Endometrial microvascular endothelial cells (primary cell): ENCODE measurements at regions not wholly inside any gene's neighbourhood (a gene's known extent, or its start where the extent isn't known, plus 50 kb on each side); places are given as distances from the start of the nearest gene placed in this dataset.

ENCODE experiments used
- in situ Hi-C: cut with HindIII; loops from 2 replicates; pipeline ENCODE4 v1.10.0; 2017; ENCODE audit warnings: low sequenced_read_pairs, low pct_unique_long_range_greater_than_20kb; ENCODE audit errors: inconsistent ontology term

- in situ Hi-C loops = no loop called here
Measured at GRCh38 chr2:105654474-105655004, 90.2 kb upstream of the NCK2 start.

- in situ Hi-C loops = no loop called here
Measured at GRCh38 chr2:105653302-105653701, 91.4 kb upstream of the NCK2 start.

GRCh38 chr2:105652014-105652796 is 92.5 kb upstream of the NCK2 start:
- in situ Hi-C loops = no loop called here

GRCh38 chr2:105649534-105649933 is 95.2 kb upstream of the NCK2 start:
- in situ Hi-C loops = no loop called here

GRCh38 chr2:105647731-105648130 is 97.0 kb upstream of the NCK2 start:
- in situ Hi-C loops = no loop called here

- in situ Hi-C loops = no loop called here
Measured at GRCh38 chr2:105646774-105647076, 98.0 kb upstream of the NCK2 start.

- in situ Hi-C loops = no loop called here
Measured at GRCh38 chr2:105645938-105646773, 98.6 kb upstream of the NCK2 start.

GRCh38 chr2:105645031-105645937 is 99.4 kb upstream of the NCK2 start:
- in situ Hi-C loops = no loop called here

GRCh38 chr2:105644174-105644980 is 100.3 kb upstream of the NCK2 start:
- in situ Hi-C loops = no loop called here

GRCh38 chr2:105643405-105644173 is 101.1 kb upstream of the NCK2 start:
- in situ Hi-C loops = no loop called here

- in situ Hi-C loops = no loop called here
Measured at GRCh38 chr2:105641389-105641811, 103.3 kb upstream of the NCK2 start.

GRCh38 chr2:105640246-105640645 is 104.5 kb upstream of the NCK2 start:
- in situ Hi-C loops = no loop called here

GRCh38 chr2:105636109-105636740 is 108.5 kb upstream of the NCK2 start:
- in situ Hi-C loops = no loop called here

- in situ Hi-C loops = no loop called here
Measured at GRCh38 chr2:105635564-105635963, 109.1 kb upstream of the NCK2 start.

GRCh38 chr2:105634198-105634597 is 110.5 kb upstream of the NCK2 start:
- in situ Hi-C loops = no loop called here

- in situ Hi-C loops = no loop called here
Measured at GRCh38 chr2:105631922-105632321, 112.8 kb upstream of the NCK2 start.

GRCh38 chr2:105631011-105631410 is 113.7 kb upstream of the NCK2 start:
- in situ Hi-C loops = no loop called here
